ENCODE measurements at regions not wholly inside any gene's neighbourhood (a gene's known extent, or its start where the extent isn't known, plus 50 kb on each side); places are given as distances from the start of the nearest gene placed in this dataset.

GRCh38 chr15:67981848-67982247 is 72.3 kb upstream of the PIAS1 start:
- TF ChIP-seq GLI4 (tag by site-specific recombination; IDR thresholded peaks at IDR 0.05) = no peak
- TF ChIP-seq SP2 (tag by site-specific recombination; IDR thresholded peaks at IDR 0.05) = no peak
- TF ChIP-seq HOXA7 (CRISPR knock-in tag; IDR thresholded peaks at IDR 0.05; ENCODE audit: borderline replicate concordance) = no peak
- no peak for TF ChIP-seq TRIM28 (IDR thresholded peaks at IDR 0.05; ENCODE audit: borderline replicate concordance, low read length)
- TF ChIP-seq REST (tag by site-specific recombination; IDR thresholded peaks at IDR 0.05) = no peak
- no peak for TF ChIP-seq CTCF (tag by site-specific recombination; IDR thresholded peaks at IDR 0.05)
- TF ChIP-seq ZEB2 (tag by site-specific recombination; IDR thresholded peaks at IDR 0.05) = no peak
- no peak for TF ChIP-seq SETDB1 (IDR thresholded peaks at IDR 0.05; ENCODE audit: insufficient read length, low read length)
- no peak for TF ChIP-seq PRDM10 (tag by site-specific recombination; IDR thresholded peaks at IDR 0.05)
- no peak for TF ChIP-seq ZNF433 (tag by site-specific recombination; IDR thresholded peaks at IDR 0.05; ENCODE audit: low read depth)
- TF ChIP-seq KLF9 (tag by site-specific recombination; IDR thresholded peaks at IDR 0.05; ENCODE audit: low read depth) = no peak
- no peak for TF ChIP-seq KLF16 (tag by site-specific recombination; IDR thresholded peaks at IDR 0.05)
- TF ChIP-seq ATF2 (tag by site-specific recombination; IDR thresholded peaks at IDR 0.05; ENCODE audit: low read depth) = no peak
- no peak for TF ChIP-seq ZNF423 (tag by site-specific recombination; IDR thresholded peaks at IDR 0.05)

Data from HEK293 (cell line).